Retinal pigment epithelial cell (primary cell): ENCODE measurements at regions not wholly inside any gene's neighbourhood (a gene's known extent, or its start where the extent isn't known, plus 50 kb on each side); places are given as distances from the start of the nearest gene placed in this dataset.

ENCODE experiments used
- DNase-seq: peaks from one replicate; pipeline ENCODE4 v3.0.0-alpha.2; 2010; ENCODE audit warnings: low read depth
- H3K4me3 ChIP-seq: 2 replicates; pipeline ENCODE4 v1.5.1; 2011; ENCODE audit warnings: mild to moderate bottlenecking, low read length, control low read depth, moderate library complexity
- CTCF ChIP-seq: conservative IDR thresholded peaks from 2 replicates; pipeline ENCODE4 v1.5.1; 2011; ENCODE audit warnings: low read depth, low read length, control low read depth, inconsistent platforms

DNA sequence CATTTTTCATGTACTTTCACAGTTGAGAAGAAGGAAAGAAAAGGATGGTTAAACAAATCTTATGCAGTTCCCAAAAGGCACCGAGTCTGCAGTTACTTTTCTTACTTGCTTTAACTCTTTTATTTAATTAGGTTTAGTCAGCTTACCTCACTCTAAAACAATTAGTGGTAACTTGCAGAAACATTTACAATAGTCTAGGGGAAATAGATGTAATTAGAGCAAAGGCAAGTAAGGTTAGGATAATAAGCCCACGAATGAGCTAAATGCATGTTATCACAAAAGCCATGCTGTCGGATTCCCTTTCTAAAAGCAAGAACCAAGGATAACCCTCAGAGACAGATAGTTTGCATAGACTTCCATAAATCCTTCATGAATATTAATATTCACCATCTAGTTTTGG lies 82.0 kb upstream of the VCX2 start:
- no peak for TF ChIP-seq CTCF
- no peak overlapping the region for H3K4me3 ChIP-seq
- DNase-seq, result no peak

GRCh38 chrX:8254401-8254800 lies 83.3 kb upstream of the VCX2 start:
- no peak for TF ChIP-seq CTCF
- DNase-seq, result no peak
- H3K4me3 ChIP-seq, result no peak overlapping the region

DNA sequence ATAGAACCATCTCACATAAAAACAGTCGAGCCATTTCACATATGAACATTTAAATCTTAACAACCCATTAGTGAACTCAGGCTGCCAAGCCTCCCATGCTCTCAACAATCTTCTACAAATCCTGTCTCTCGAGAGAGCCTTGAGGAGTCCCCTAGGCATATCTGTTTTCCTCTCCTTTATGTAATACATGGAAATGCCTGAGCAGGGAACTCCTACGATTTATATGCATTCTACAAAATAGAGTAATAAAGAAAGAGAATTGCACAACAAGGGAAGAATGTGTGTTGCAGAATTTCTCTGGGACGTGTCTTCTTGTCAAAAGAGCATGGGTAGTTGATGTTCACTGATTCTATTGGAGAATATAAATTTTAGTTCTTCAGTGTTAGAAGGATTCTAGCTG lies 101.8 kb upstream of the VCX2 start:
- no peak overlapping the region for H3K4me3 ChIP-seq
- DNase-seq, result no peak
- TF ChIP-seq CTCF, result no peak

DNA sequence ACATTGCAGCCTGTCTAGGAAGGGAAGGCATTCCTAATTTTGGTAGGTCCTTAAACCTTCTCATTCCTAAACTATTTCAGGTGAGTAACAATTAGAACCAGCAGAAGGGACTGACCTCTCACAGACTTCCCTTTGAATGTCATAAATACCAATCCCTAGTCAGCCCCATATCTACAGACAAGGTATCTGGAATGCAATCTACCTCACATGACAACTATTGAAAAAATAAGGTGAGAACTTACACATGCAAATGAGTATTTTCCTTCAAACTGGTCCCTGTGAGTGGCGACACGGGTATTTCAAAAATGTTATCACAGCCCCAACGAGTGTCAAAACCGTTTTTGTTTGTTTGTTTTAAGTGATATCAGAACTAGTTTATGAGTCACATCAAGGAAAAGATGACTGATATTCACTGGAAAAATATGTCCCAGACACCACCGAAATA lies 102.4 kb upstream of the VCX2 start:
- DNase-seq, result no peak
- TF ChIP-seq CTCF, result no peak
- H3K4me3 ChIP-seq, result no peak overlapping the region

DNA sequence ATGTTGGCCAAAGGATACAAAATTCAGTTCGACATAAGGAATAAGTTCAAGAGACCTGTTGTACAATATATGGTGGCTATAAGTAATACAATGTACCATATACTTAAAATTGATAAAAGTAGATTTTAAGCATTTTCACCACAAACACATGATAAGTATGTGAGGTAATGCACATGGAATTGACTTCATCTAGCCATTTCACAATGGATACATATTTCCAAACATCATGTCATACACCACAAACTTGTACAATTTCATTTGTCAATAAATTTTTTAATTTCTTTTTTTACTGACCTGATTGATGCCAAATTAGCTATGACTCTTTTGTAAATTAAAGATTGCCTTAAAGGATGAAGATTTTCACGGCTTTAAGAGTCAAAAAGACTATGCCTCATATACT lies 103.1 kb upstream of the VCX2 start:
- no peak overlapping the region for H3K4me3 ChIP-seq
- TF ChIP-seq CTCF, result no peak
- no peak for DNase-seq

DNA sequence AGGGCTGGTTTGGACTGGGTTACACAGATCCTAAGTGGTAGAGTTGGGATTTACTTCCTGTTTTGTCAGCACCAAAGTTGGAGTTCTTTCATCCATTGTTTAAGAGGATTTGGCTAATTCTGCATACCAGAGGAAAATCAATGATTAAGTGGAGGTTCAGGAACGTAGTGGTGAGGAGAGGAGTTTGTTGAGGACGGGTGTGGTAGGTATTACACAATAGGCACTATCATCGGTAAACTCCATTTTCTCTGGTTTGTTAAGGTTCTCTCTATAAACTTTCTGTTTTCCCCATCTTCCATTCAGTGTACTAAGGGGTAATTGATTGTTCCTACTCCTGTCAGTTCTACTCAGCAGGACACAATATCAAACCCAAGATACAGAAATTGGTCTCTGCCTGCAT lies 107.5 kb upstream of the VCX2 start:
- no peak overlapping the region for H3K4me3 ChIP-seq
- DNase-seq, result no peak
- TF ChIP-seq CTCF, result no peak

GRCh38 chrX:8279323-8279722 lies 108.3 kb upstream of the VCX2 start:
- no peak overlapping the region for H3K4me3 ChIP-seq
- no peak for TF ChIP-seq CTCF

More at GRCh38 chrX:8279323-8279722, 108.3 kb upstream of the VCX2 start:
- DNase-seq, result no peak
